B cell (primary cell): ENCODE measurements at regions not wholly inside any gene's neighbourhood (a gene's known extent, or its start where the extent isn't known, plus 50 kb on each side); places are given as distances from the start of the nearest gene placed in this dataset.

Experiments used
- ATAC-seq: fragments of 200-7000 bp; cut with Tn5 transposase; one replicate; pipeline ENCODE4 v1.10.0; 2021; ENCODE audit warnings: low read depth, mild to moderate bottlenecking, moderate number of reproducible peaks, moderate library complexity
- CTCF ChIA-PET: fragments of 350-600 bp; sonication (Branson Sonifier 250); formaldehyde crosslinking; loops from one replicate; lab custom pipeline; 2021; ENCODE audit warnings: antibody characterized with exemption, inconsistent platforms; lab: Charles Lee
- POLR2A ChIA-PET: fragments of 350-600 bp; sonication (Branson Sonifier 250); formaldehyde crosslinking; loops from one replicate; lab custom pipeline; 2021; ENCODE audit warnings: antibody characterized with exemption; lab: Charles Lee
- DNase-seq: peaks from one replicate; pipeline ENCODE4 v3.0.0; 2013
- H2AFZ ChIP-seq: 2 replicates; pipeline ENCODE4 v1.6.1; 2012; ENCODE audit warnings: mild to moderate bottlenecking, low read depth, low read length; ENCODE audit not compliant: insufficient read depth, poor library complexity, severe bottlenecking
- H3K27ac ChIP-seq, 2 donors: 1 replicate in 1 of 2; 2 replicates in 1 of 2; pipeline ENCODE4 v1.5.1; 2012 to 2013; ENCODE audit warnings: low read length in 2 of 2, mild to moderate bottlenecking in 2 of 2, moderate library complexity in 1 of 2
- H3K27me3 ChIP-seq, 4 experiments: fragments of 200-600 bp in 1 of 4; sonication (generic) in 1 of 4; replicated peaks in 1 of 4; 1 replicate in 2 of 4; 2 replicates in 2 of 4; pipeline versions ENCODE4 v1.6.1 to v1.7.0; 2013 to 2016; ENCODE audit warnings: low read length in 3 of 4, mild to moderate bottlenecking in 2 of 4, mixed read lengths in 1 of 4, moderate library complexity in 1 of 4; ENCODE audit not compliant: insufficient read depth in 4 of 4, control insufficient read depth in 3 of 4; ENCODE audit errors: control extremely low read depth in 1 of 4
- H3K36me3 ChIP-seq, 2 experiments: replicated peaks in 1 of 2; 1 replicate in 1 of 2; 2 replicates in 1 of 2; pipeline versions ENCODE4 v1.6.1 to v1.7.1; 2013; ENCODE audit warnings: low read length in 1 of 2; ENCODE audit not compliant: insufficient read depth in 2 of 2, control insufficient read depth in 1 of 2; ENCODE audit errors: control extremely low read depth in 1 of 2, extremely low read depth in 1 of 2
- H3K4me1 ChIP-seq, 2 donors: fragments of 200-600 bp in 1 of 2; sonication (generic) in 1 of 2; 1 replicate in 1 of 2; 2 replicates in 1 of 2; pipeline versions ENCODE4 v1.5.1 to v1.6.1; 2013 to 2017; ENCODE audit warnings: low read length in 2 of 2; ENCODE audit not compliant: control insufficient read depth in 2 of 2, insufficient read depth in 2 of 2
- H3K4me2 ChIP-seq: replicated peaks from 2 replicates; pipeline ENCODE3; 2012; ENCODE audit warnings: mild to moderate bottlenecking, low read depth, low read length; ENCODE audit not compliant: poor library complexity, severe bottlenecking
- H3K4me3 ChIP-seq, 5 experiments: fragments of 200-600 bp in 1 of 5; sonication (generic) in 1 of 5; 1 replicate in 3 of 5; 2 replicates in 2 of 5; pipeline versions ENCODE4 v1.5.1 to v1.7.0; 2011 to 2016; ENCODE audit warnings: low read length in 4 of 5, mild to moderate bottlenecking in 4 of 5, low read depth in 2 of 5, control low read depth in 1 of 5, moderate library complexity in 1 of 5; ENCODE audit not compliant: insufficient read depth in 1 of 5; ENCODE audit errors: control extremely low read depth in 1 of 5, extremely low read depth in 1 of 5
- H3K79me2 ChIP-seq: fragments of 200-600 bp; sonication (generic); one replicate; pipeline ENCODE4 v1.6.0; 2016; ENCODE audit warnings: low read length; ENCODE audit not compliant: control insufficient read depth, insufficient read depth
- H3K9ac ChIP-seq: fragments of 200-600 bp; sonication (generic); 2 replicates; pipeline ENCODE4 v1.6.1; 2017; ENCODE audit warnings: mild to moderate bottlenecking, low read length, moderate library complexity
- H3K9me3 ChIP-seq, 3 donors: one replicate each; pipeline versions ENCODE4 v1.6.1 to v1.7.1; 2013; ENCODE audit warnings: low read length in 2 of 3; ENCODE audit not compliant: control insufficient read depth in 2 of 3, insufficient read depth in 1 of 3; ENCODE audit errors: control extremely low read depth in 1 of 3
- H4K20me1 ChIP-seq: 2 replicates; pipeline ENCODE4 v1.6.0; 2012; ENCODE audit warnings: mild to moderate bottlenecking, low read length; ENCODE audit not compliant: insufficient read depth, control insufficient read depth, poor library complexity, severe bottlenecking
- H3K27ac Mint-ChIP-seq: one replicate; pipeline ENCODE4 v1.8.0; 2021; ENCODE audit warnings: mixed read lengths
- H3K27me3 Mint-ChIP-seq: one replicate; pipeline ENCODE4 v1.8.0; 2021; ENCODE audit warnings: mixed read lengths
- H3K4me1 Mint-ChIP-seq: one replicate; pipeline ENCODE4 v1.8.0; 2021; ENCODE audit warnings: mixed read lengths
- H3K4me3 Mint-ChIP-seq: one replicate; pipeline ENCODE4 v1.8.0; 2021; ENCODE audit warnings: mixed read lengths
- H3K9me3 Mint-ChIP-seq: one replicate; pipeline ENCODE4 v1.8.0; 2022; ENCODE audit warnings: mixed read lengths; ENCODE audit not compliant: insufficient read depth
- CTCF ChIP-seq: fragments of 200-600 bp; IDR thresholded peaks from one replicate; pipeline ENCODE4 v1.8.0; 2022; ENCODE audit warnings: antibody characterized with exemption, mild to moderate bottlenecking
- EZH2 ChIP-seq: IDR thresholded peaks from 2 replicates; pipeline ENCODE4 v1.6.1; 2012; ENCODE audit warnings: borderline replicate concordance, low read depth, mild to moderate bottlenecking, moderate library complexity, low read length; ENCODE audit not compliant: insufficient read depth, poor library complexity, severe bottlenecking
- WGBS: methylation state at CpG from one replicate; pipeline ENCODE4 v1.1.5; 2013; ENCODE audit warnings: missing lambda C conversion rate; ENCODE audit not compliant: insufficient coverage; 5-methylcytosine and 5-hydroxymethylcytosine counted together
- intact Hi-C: fragments of 100-400 bp; cut with micrococcal nuclease; formaldehyde crosslinking; loops from one replicate; pipeline ENCODE4 v1.10.0; 2022

GRCh38 chr14:97077687-97078086 is 280.5 kb downstream of the VRK1 start:
- Histone ChIP-seq H3K27ac (no peak overlapping the region), H3K9ac (no peak overlapping the region), H3K27me3 (peaks cover 0 to 7% (median 0%) of the 10 kb centered on the region in 4 experiments), H3K9me3 (peaks cover 0 to 7% (median 0%) of the 10 kb centered on the region in 3 donors), H3K4me3 (no peak overlapping the region), H2AFZ (peak overlapping the region; percentile 28), H3K79me2 (no peaks in the 10 kb centered on the region), H3K4me2 (no peak overlapping the region), H3K36me3 (no peaks in the 10 kb centered on the region), H3K4me1 (no peaks in the 10 kb centered on the region), H4K20me1 (no peaks in the 10 kb centered on the region)
- Mint-ChIP-seq H3K4me3 (no peak overlapping the region), H3K27ac (no peak overlapping the region), H3K9me3 (peaks cover 3% of the 10 kb centered on the region), H3K4me1 (peaks cover 9% of the 10 kb centered on the region), H3K27me3 (peaks cover 18% of the 10 kb centered on the region)
- intact Hi-C loops, result no loop called here
- DNase-seq (no peak), ATAC-seq (no peak)
- no peak for TF ChIP-seq CTCF
- no peak for TF ChIP-seq EZH2
- CTCF ChIA-PET, result no interaction called here
- WGBS, result 55% methylated on average over 4 of the region's 4 CpGs
- POLR2A ChIA-PET, result no interaction called here

DNA sequence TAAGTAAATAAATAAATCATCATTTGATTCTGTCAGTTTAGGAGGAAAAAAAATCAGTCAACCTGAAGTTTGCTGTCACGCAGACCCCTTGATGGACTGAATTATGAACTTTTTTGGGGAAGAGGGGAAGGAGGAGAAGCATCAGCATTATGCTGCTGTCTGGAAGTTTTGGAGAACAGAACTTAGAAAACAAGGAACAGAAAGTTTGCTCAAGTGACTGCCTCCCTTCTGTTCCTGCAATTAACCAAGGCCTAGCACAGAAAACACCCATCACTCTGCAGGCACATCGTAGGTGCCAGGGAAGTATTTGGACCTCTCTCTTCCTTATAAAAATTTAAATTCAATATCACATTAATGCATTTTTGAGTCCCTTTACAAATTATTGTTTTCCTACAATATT is 283.8 kb downstream of the VRK1 start:
- Histone ChIP-seq H2AFZ (no peak overlapping the region), H4K20me1 (no peaks in the 10 kb centered on the region), H3K9me3 (peaks cover 0 to 15% (median 6%) of the 10 kb centered on the region in 3 donors), H3K4me2 (no peak overlapping the region), H3K4me1 (no peaks in the 10 kb centered on the region), H3K27me3 (peaks cover 0 to 7% (median 0%) of the 10 kb centered on the region in 4 experiments), H3K79me2 (no peaks in the 10 kb centered on the region), H3K4me3 (no peak overlapping the region), H3K9ac (no peak overlapping the region), H3K27ac (no peak overlapping the region), H3K36me3 (no peaks in the 10 kb centered on the region)
- ChIA-PET POLR2A (no interaction called here), CTCF (no interaction called here)
- Mint-ChIP-seq H3K27ac (no peak overlapping the region), H3K27me3 (peaks cover 9% of the 10 kb centered on the region), H3K4me1 (peaks cover 4% of the 10 kb centered on the region), H3K4me3 (no peak overlapping the region), H3K9me3 (peaks cover 5% of the 10 kb centered on the region)
- no peak for ATAC-seq
- whole genome bisulfite sequencing, result 100% methylated on average over 1 of the region's 2 CpGs
- no peak for DNase-seq
- intact Hi-C loops, result no loop called here
- TF ChIP-seq EZH2 (no peak), CTCF (no peak)
